NCI-H460 (cell line): ENCODE measurements at regions not wholly inside any gene's neighbourhood (a gene's known extent, or its start where the extent isn't known, plus 50 kb on each side); places are given as distances from the start of the nearest gene placed in this dataset.
"Not testable (repeated sequence)": the region's sequence is repeated elsewhere in the genome, so short reads cannot be mapped to it uniquely, and the experiment has no call there.

Source experiments
- DNase-seq: peaks from one replicate; pipeline ENCODE4 v3.0.0-alpha.2; 2016; ENCODE audit warnings: low read depth; ENCODE audit errors: extremely low read depth

DNA sequence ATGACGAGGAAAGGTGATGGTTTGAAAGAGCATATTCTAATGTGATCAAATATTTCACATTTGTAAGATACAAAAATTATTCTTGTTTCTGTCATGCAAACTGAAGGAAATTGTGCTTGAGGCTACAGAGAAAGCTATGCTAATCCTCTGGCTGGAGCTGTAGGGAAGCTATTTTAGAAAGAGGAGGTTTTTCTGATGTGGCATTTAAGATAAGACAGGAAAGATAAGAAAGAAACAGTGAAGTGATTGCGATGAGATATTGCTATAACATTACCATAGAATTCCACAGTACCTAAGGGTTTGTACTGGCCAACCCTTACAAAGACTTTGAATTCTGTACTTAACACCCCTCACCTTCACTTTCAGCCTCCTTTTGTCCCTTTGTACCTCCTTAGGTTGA lies 205.2 kb upstream of the LMCD1 start:
- DNase-seq: no peak

- no peak for DNase-seq
Measured at GRCh38 chr3:8298021-8298954, 203.3 kb upstream of the LMCD1 start.

DNA sequence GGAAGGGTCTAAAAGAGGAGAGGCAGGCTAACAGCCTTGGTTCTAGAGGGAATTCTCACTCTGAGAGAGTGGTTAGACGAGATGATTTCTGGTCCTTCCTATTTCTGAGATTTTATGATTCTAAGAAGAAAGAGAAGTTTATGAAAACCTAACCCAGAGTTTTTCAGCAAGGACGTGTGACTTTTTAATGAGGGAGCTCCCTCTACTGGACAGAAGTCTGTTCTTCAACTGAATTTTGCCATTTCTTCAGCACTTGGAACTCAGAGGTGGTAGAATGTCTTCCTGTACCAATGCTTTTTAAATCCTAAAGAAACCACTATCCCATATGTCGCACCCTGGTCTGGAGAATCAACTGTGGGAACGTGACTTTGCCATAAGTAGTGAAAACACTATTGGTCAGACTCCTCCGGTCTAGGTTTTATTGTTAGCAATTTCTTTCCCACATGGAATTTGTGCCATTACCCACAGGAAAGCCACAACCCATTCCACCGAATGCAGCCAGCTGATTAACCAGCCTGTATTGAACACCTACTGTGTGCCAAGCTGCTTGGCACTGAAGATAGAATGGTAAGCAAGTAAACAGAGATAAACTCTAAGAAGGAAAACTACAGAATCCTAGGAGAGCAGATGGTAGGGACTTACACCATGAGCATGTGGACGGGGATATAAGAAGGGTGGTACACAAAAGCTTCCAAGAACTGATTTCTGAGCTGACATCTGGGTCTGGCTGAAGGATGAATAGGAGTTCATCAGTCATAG lies 199.5 kb upstream of the LMCD1 start:
- peak; percentile 23 for DNase-seq

DNA sequence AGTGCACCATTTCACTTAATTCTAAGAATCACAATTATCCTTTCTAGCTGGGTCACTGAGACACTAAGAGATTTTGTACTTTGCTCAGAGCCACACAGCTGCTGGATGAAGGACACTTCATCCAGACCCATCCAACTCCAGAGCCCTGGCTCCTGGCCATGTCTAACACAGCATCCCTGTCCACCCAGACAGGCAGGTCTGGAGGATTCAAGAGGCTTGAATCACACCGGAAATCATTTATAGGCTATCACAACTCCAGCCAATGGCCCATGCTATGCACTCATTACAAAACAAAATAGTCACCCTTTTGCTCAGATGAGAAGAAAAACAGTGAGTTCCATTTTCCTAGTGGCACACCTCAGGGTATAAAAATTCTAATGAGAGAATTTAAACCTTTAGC lies 198.2 kb upstream of the LMCD1 start:
- DNase-seq: no peak

GRCh38 chr3:8305371-8305770 lies 196.3 kb upstream of the LMCD1 start:
- no peak for DNase-seq

- no peak for DNase-seq
Measured at GRCh38 chr3:8307545-8308110, 194.0 kb upstream of the LMCD1 start.

- DNase-seq: no peak
Measured at GRCh38 chr3:8311321-8311720, 190.3 kb upstream of the LMCD1 start.

GRCh38 chr3:8312685-8313084 lies 188.9 kb upstream of the LMCD1 start:
- DNase-seq: no peak

- no peak for DNase-seq
Measured at GRCh38 chr3:8313560-8314267, 187.9 kb upstream of the LMCD1 start.

- DNase-seq: not testable (repeated sequence)
Measured at GRCh38 chr3:8315526-8315925, 186.1 kb upstream of the LMCD1 start.

- DNase-seq: no peak
Measured at GRCh38 chr3:8317661-8318649, 183.7 kb upstream of the LMCD1 start.

DNA sequence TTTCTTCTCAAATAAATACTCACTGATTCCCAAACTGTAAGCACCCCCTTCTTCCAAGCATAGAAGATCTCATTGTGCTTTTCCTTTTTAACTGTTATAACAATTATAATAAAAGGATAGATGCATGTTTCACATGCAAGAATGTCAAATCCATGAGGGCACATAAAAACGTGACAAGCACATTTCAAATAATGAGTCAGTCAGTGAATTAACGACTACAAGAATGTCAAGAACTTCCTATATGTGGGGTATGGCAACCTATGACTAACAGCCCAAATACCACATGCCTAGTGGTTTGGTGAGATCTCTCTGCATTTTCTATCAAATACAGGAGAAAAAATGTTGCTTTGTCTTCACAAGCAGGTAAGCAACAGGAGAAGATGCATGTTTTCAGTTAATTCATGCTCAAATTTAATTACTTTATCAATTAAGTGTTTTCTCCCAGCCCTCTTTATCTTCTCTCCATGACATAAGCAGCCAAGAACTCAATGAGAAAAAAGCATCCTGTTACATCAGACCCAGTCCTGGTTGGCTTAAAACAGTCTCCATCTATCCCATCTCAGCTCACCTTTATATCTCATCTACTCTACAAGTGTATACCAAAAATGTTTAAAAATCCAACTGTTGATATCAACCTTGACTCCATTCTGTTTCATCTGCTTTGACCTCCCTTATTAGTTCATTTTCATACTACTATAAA lies 181.5 kb upstream of the LMCD1 start:
- peak; percentile 13 for DNase-seq

DNA sequence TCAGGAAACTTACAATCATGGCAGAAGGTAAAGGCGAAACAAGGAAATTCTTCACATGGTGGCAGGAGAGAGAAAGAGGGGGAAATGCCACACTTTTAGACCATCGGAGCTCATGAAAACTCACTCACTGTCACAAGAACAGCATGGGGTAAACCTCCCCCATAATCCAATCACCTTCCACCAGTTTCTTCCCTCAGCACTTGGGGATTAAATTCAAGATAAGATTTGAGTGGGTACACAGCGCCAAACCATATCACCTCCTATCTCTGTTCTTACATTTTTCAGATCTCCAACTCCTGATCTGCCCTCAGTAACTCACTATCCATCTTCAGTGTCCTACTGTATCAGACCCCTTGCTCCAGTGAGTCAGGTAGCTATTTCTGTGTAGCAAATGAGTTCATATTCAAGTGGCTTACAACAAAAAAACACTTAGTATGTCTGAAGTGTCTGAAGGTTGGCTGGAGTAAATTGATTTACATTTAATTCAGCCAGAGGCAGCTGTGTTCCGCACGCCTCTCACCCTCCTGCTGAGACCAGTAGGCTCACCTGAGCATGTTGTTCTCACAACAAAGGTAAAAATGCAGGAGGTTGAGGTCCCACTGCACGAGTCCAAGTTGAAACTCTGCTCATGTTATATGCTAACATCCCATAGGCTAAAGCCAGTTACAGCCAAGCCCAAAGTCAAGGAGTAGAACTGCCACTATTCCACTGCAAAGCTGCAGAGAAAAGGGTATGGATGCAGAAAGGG lies 180.7 kb upstream of the LMCD1 start:
- DNase-seq: no peak

DNA sequence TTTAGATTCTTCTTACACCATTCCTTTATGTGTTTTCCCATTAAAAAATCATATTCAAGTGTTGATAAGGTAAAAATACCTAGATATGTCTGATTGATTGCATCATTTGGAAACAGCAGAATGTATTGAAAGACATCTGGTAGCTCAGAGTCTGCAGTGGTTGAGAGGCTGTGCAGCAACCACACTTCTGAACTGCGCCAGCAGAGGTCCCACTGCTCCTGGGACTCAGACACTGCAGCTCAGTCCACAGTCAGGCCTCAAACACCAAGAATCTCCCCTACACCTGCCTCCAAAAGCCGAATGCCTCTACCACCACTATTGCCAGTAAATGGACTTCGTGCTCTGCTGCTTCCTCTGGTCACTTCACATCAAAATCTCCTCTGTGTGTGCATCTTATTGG lies 176.9 kb upstream of the LMCD1 start:
- peak; percentile 14 for DNase-seq

GRCh38 chr3:8325306-8325705 lies 176.3 kb upstream of the LMCD1 start:
- no peak for DNase-seq

- not testable (repeated sequence) for DNase-seq
Measured at GRCh38 chr3:8325833-8326232, 175.8 kb upstream of the LMCD1 start.

DNA sequence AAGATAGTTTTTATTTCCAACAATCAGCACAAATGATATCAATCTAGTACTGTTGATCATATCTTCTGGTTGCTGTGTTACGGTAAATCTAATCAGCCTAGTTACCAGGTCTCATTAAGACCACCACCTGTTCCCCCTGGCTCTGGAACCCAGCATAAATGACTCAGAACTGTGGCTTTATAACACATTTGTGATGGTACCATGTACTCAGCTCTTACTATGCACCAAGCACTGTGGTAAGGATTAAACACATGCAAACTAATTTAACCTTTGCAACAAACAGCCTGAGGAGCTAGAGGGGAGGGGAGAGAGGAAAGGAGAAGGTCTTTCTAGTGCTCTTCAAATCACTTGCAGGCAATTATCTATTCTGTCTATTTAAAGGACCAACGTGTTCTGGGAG lies 173.9 kb upstream of the LMCD1 start:
- no peak for DNase-seq

DNA sequence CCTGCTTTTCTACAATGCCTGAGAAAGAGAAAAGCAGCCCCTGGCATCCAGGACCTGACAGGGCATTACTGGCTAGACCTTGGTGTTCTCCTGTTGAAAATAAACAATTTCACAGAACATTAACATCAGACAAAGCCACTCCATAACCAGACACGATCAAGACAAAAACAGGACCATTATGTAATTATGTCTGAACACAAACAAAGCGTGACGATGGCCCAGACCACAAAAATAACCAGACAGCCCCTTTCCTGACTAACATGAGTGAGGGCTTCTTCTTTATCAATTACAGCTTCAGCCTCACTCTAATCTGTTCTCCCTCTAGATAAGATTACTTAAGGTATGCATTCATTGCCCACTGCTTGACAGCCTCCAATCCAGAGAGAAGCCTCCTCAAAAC lies 172.7 kb upstream of the LMCD1 start:
- no peak for DNase-seq
